ENCODE measurements at regions not wholly inside any gene's neighbourhood (a gene's known extent, or its start where the extent isn't known, plus 50 kb on each side); places are given as distances from the start of the nearest gene placed in this dataset.

- TF ChIP-seq, protein P1, sequence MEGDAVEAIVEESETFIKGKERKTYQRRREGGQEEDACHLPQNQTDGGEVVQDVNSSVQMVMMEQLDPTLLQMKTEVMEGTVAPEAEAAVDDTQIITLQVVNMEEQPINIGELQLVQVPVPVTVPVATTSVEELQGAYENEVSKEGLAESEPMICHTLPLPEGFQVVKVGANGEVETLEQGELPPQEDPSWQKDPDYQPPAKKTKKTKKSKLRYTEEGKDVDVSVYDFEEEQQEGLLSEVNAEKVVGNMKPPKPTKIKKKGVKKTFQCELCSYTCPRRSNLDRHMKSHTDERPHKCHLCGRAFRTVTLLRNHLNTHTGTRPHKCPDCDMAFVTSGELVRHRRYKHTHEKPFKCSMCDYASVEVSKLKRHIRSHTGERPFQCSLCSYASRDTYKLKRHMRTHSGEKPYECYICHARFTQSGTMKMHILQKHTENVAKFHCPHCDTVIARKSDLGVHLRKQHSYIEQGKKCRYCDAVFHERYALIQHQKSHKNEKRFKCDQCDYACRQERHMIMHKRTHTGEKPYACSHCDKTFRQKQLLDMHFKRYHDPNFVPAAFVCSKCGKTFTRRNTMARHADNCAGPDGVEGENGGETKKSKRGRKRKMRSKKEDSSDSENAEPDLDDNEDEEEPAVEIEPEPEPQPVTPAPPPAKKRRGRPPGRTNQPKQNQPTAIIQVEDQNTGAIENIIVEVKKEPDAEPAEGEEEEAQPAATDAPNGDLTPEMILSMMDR (IDR thresholded peaks at IDR 0.05), result no peak
- TF ChIP-seq POLR2A (IDR thresholded peaks at IDR 0.05), result no peak
Observed at GRCh38 chr2:204195498-204195897, 258.9 kb downstream of the ICOS start.

All from uterus (tissue), 2 donors.